NCI-H1930 (cell line): ENCODE measurements at regions not wholly inside any gene's neighbourhood (a gene's known extent, or its start where the extent isn't known, plus 50 kb on each side); places are given as distances from the start of the nearest gene placed in this dataset.

Experiments
- DNase-seq, 2 experiments: peaks; one replicate each; lab custom pipeline; 2025; lab: John Stamatoyannopoulos, UW

DNA sequence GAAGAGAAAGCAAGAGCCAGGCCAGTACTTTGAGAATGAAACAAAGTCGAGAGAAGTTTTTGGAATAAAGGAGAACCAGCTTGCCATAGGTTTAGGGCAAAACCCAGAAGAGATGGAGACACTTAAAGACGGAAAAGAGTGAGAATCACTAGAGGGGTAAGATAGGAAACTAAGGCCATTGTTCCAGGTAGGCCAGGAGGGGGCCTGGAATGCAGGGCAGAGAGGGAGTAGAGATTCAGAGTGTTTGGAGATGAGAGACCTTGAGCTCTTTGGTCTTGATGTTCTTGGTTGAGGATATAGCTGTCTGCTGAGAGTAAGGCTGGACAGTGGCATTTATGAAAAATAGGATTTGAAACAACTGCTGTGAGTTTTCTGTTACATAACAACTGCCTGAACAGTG lies 263.3 kb upstream of the POU2AF2 start:
- DNase-seq = no peak

DNA sequence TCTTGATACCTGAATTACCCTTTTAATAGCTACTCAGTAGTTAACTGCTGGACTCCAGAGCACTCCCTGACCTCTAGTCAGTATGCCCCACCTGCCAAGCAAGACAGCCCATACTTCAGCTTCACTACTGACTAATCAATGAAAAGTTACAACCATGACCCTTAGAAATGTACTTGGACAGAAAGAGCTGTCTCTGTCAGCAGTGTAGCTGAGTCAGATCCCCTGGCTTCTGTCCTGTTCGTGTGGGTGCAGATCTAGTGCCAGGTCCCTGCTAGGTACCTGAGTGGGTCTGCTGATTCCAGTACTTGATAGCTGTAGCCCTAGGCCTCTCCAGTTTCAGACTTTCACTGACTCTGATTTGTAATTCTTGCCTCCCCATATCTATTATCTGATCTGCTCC lies 265.8 kb upstream of the POU2AF2 start:
- no peak for DNase-seq

GRCh38 chr11:110977661-110978060 lies 265.4 kb upstream of the ARHGAP20 start:
- no peak for DNase-seq

DNA sequence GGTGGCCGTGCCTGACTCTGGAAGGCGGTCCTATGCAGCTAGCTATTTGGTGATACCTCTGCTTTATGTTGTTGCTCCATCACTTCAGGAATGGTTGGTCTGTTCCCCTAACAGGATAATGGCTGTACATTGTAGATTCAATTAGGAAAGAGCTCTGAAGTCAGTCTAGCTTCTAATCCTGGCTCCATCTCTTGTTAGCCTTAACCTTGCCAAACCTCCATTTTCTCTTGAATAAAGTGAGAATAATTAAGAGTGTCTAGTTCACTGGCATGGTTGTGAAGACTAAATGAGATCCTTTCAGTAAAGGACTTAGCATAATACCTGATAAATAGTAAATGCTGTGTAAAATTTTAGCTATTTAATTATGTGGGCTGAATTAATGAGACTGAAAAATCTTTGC lies 262.5 kb upstream of the ARHGAP20 start:
- DNase-seq = no peak

GRCh38 chr11:110973401-110973980 lies 261.3 kb upstream of the ARHGAP20 start:
- no peak for DNase-seq

DNA sequence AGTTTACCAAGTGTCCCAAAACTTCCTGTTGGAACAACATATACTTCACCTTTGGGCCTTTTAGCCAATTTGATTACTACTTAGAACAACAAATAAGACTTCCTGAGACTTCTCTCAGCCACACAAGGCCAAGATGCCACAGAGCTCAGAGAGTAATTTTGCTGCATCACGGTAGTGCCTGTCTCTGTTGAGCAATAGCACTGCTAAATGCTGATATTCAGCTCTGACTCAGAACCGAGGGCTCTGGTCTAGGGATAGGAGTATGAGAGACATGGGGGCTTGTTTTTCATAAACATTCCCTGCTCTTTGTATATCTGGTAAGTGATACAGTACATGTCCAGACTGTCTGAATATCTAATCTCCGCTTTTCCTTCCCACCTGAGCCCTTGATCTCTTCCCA lies 260.4 kb upstream of the ARHGAP20 start:
- no peak for DNase-seq

GRCh38 chr11:110972106-110972505 lies 259.9 kb upstream of the ARHGAP20 start:
- DNase-seq = no peak

- no peak for DNase-seq
Observed at GRCh38 chr11:110971140-110971539, 258.9 kb upstream of the ARHGAP20 start.

- no peak for DNase-seq
Observed at GRCh38 chr11:110968348-110969062, 256.3 kb upstream of the ARHGAP20 start.

DNA sequence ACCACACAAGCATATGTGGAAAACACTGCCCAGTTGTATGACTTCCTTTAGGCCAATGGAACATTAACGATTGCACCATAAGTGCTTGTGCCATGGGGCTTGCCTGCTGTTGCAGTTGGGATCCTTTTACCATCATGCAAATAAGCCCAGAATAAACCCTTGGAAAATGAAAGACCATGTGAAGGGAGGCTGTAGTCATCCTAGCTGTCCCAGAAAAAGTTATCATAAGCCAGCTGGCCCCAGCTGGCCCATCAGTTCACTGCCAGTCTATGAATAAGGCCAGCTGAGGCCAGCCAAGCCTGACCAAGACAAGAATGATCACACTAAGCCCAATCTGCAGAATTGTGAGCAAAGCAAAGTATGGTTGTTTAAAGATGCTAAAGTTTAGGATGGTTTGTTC lies 253.9 kb upstream of the ARHGAP20 start:
- no peak for DNase-seq

- DNase-seq = no peak
Observed at GRCh38 chr11:110962921-110963320, 250.7 kb upstream of the ARHGAP20 start.

DNA sequence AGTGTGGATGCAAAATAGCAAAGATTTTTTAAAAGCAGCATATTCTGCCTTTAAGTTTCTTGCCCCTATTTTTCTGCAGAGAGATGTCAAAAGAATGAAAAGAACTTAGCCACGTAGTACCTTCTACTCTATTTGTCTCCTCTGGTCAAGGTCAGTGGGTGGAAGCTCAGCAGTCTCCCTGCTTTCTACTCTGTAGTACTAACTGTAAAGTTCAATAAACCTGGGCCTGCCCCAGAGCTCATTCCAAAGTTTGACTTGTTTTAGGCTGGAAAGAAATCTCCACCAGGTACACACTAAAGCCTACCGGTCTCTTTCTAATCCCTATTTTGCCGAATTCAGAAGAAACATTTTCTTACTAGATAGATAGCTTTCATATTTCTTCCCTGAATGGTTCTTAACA lies 247.9 kb upstream of the ARHGAP20 start:
- DNase-seq = no peak

DNA sequence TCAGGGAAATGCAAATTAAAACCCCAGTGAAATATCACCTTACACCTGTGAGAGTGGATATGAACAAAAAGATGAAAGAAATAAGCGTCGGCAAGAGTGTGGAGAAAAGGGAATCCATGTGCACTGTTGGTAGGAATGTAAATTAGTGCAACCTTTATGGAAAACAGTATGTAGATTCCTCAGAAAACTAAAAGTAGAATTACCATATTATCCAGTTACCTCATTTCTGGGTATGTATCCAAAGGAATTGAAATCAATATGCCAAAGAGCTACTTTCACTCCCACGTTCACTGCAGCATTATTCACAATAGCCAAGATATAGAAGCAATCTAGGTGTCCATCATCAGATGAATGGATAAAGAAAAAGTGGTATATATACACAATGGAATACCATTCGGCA lies 246.0 kb upstream of the ARHGAP20 start:
- DNase-seq = no peak

DNA sequence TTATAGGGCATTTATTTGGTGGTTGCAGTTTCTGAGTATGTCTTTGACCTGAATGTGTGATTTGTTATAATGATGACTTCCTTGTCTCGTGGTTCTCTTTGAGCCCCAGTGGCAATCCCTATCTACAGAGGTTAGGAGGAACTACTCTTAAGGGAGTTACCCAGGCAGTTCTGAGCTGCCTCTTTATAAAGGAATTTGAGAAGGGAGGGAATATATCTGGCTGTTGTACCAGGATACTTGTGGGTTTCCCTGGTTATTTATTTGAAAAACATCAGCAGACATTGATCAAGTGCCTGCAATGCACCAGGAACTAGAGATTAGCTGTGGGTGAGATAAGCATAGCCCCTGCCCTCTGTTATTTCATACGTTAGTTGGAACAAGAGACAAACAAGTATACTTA lies 243.5 kb upstream of the ARHGAP20 start:
- DNase-seq = no peak

DNA sequence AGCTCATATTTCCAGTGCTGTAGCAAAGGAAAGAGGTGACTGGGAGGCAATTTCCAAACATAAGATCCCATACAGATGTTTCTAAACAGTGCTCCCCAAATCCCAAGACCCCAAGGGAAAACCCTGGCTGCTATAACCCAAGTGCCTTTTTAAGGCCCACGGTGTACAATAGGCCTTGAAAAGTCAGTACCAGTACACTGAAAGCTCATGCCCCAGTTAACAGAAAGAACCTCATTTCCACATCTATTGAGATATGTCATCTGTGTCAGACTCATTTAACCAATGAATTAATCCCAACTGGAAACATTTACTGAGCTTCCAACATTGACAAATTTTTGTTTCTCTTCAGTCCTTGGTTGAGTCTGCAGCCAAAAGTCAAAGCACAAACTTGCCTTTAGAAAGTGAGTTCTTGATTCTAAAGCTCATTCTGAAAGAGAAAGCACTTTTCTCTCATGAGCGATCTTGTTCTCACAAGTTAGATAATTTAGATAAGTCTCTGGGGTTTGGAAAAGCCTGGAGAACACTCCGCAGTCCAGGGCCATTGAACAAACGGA lies 239.8 kb upstream of the ARHGAP20 start:
- DNase-seq = no peak

DNA sequence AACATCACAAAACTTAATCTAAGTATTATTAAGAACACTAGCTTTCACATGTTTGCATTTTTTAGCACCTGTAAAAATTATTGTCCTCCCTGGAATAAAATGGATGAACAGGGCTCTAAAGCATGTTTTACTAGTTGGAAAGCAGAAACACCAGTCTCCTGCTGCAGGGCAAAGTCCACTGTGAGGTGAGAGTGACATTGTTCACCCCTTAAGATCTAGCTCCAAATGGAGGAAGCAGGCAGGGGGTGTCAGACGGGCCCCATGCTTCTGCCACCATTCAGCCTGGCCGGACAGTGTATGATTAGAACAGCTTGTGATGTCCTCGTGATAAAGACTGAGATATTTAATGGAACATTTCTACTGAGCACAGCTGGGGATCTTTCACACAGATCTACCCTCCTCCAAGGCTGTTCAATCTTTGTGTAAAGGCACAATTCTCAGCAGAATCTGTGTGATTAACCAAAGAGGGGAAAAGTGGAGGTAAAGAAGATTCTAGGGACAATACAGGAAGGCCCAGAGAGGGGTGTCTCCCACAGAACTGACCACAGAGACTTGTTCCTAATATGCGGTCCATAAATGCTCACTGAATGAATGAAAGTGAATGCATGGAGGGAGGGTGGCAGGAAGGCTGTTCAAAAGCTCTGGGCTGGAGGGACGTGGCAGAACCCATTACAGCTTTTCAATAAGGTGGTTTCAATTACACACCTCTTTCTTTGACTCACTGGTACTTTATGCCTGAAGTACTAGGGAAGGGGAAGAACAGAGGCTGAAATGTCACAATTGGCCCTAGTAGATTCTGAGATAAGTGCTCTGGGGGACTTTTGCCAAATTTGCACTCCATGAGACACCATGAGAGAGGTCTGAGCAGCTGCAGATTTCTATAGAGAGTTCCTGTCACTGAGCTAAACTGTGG lies 239.1 kb upstream of the ARHGAP20 start:
- no peak for DNase-seq

- no peak for DNase-seq
Observed at GRCh38 chr11:110948112-110948511, 235.9 kb upstream of the ARHGAP20 start.

GRCh38 chr11:110947096-110947495 lies 234.9 kb upstream of the ARHGAP20 start:
- DNase-seq = no peak

- no peak for DNase-seq
Observed at GRCh38 chr11:110939471-110939870, 227.2 kb upstream of the ARHGAP20 start.

DNA sequence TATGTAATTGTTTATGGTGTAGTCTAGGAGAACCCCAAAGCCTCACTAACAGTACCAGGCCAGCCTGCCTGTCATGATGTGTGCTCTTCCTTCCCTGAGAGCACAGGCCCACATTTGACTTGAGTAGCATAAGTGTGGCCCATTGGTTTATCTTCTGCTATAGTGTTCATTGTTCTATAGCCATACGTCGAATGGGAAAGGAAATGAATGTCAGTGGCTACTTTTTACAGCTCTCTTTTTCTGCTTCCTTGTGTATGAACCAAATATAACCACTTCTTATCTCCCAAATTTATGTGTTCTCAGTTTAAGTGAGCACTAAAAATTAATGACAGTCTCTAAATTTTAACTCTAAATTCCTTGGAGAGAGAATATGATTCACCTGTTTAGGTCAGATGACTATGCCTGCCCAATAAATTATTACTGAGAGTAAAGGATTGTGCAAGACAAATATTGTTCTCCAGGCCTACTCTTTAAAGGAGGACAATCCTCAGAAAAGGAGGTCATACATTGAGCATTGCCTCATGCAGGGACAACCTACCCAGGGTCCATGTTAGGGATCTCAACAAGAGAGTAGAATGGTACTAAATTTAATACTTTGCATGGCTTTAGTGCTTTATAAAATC lies 222.9 kb upstream of the ARHGAP20 start:
- DNase-seq = no peak

DNA sequence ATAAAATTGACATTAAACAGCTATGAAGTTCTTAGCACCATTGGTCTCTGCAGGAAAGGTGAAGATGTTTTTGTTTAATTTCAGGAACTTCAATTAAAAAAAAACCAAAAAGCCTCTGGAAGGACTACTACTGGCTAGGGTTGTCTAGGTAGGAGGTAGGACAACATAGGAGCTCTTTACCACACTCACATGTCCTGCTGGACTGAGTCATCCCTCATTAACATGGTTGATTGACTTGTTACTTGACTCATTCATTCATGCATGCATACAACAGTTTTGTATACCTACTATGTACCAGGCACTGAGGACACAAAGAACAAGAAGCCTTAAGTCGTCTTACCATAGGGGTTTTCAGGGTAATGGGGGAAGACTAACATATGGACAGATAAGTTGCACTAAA lies 216.9 kb upstream of the ARHGAP20 start:
- no peak for DNase-seq

GRCh38 chr11:110928391-110928790 lies 216.2 kb upstream of the ARHGAP20 start:
- no peak for DNase-seq
